ENCODE measurements at regions not wholly inside any gene's neighbourhood (a gene's known extent, or its start where the extent isn't known, plus 50 kb on each side); places are given as distances from the start of the nearest gene placed in this dataset.
"Not testable (repeated sequence)": the region's sequence is repeated elsewhere in the genome, so short reads cannot be mapped to it uniquely, and the experiment has no call there.

DNA sequence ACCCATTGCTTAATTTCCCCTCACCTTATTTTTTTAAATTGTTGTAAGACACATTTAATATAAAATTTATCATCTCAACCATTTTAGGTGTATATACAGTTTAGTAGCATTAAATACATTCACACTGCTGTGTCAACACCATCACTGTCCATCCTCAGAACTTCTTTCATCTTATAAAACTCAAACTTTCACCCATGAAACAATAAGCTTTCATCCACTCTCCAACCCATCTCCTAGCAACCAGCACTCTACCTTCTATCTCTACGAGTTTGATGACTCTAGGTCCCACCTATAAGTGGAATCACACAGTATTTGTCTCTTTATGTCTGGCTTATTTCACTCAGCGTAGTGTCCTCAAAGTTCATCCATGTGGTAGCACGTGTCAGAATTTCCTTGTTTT, 75.5 kb downstream of the TBX3 start:
- Histone ChIP-seq H3K36me3 (no peaks in the 10 kb centered on the region), H3K9me3 (peaks cover 0 to under 1% (median 0%) of the 10 kb centered on the region in 11 donors), H3K27me3 (peaks cover 0 to 39% (median 4%) of the 10 kb centered on the region in 7 donors), H3K27ac (no peak overlapping the region), H3K4me3 (no peak overlapping the region), H3K4me1 (no peaks in the 10 kb centered on the region)
- TF ChIP-seq, protein P1, sequence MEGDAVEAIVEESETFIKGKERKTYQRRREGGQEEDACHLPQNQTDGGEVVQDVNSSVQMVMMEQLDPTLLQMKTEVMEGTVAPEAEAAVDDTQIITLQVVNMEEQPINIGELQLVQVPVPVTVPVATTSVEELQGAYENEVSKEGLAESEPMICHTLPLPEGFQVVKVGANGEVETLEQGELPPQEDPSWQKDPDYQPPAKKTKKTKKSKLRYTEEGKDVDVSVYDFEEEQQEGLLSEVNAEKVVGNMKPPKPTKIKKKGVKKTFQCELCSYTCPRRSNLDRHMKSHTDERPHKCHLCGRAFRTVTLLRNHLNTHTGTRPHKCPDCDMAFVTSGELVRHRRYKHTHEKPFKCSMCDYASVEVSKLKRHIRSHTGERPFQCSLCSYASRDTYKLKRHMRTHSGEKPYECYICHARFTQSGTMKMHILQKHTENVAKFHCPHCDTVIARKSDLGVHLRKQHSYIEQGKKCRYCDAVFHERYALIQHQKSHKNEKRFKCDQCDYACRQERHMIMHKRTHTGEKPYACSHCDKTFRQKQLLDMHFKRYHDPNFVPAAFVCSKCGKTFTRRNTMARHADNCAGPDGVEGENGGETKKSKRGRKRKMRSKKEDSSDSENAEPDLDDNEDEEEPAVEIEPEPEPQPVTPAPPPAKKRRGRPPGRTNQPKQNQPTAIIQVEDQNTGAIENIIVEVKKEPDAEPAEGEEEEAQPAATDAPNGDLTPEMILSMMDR (IDR thresholded peaks at IDR 0.05) = no peak
- DNase-seq (no peak), ATAC-seq (no peak)
- intact Hi-C loops (cut with DNase I) = no loop called here
- WGBS, 2 donors = 73 to 75% methylated on average over 3 of the region's 3 CpGs

DNA sequence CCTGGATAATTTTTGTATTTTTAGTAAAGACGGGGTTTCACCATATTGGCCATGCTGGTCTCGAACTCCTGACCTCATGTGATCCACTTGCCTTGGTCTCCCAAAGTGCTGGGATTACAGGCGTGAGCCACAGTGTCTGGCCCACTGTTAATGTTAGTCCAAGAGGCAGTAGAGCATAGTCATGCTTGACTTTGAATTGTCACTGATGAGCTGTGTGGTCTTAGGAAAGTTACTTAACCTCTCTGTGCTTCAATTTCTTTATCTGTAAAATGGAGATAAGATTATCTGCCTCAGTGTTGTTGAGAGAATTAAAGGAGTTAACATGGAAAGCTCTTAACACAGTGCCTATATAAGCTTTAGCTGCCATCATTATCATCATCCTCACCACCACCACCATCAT, 78.1 kb downstream of the TBX3 start:
- WGBS, 2 donors = 91 to 96% methylated on average over 3 of the region's 3 CpGs
- DNase-seq (no peak), ATAC-seq (no peak)
- intact Hi-C loops (cut with DNase I) = no loop called here
- TF ChIP-seq, protein P1 (IDR thresholded peaks at IDR 0.05) = no peak
- Histone ChIP-seq H3K27me3 (peaks cover 0 to 21% (median 0%) of the 10 kb centered on the region in 7 donors), H3K4me1 (no peaks in the 10 kb centered on the region), H3K9me3 (no peaks in the 10 kb centered on the region), H3K4me3 (no peak overlapping the region), H3K27ac (no peak overlapping the region), H3K36me3 (no peaks in the 10 kb centered on the region)

DNA sequence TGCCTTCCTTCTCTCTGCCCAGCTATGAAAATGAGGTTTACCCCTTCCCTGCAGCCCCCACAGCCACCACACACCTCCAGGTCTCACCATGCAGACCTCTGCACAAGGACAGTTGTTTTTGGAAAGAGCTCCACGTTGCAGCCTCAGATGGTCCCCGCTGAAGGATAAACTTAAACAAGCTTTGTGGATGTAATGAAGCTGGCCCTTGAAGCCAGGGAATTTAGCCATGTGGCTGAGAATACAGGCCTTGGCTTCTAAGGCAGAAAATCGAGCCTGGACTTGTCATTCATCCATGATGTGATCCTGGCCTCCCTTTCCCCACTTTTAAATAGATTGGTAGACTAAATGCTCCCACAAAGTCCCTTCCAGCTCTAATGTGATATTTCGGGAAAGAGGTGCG, 79.4 kb downstream of the TBX3 start:
- Histone ChIP-seq H3K4me3 (no peak overlapping the region), H3K4me1 (no peaks in the 10 kb centered on the region), H3K9me3 (peaks cover 0 to 4% (median 0%) of the 10 kb centered on the region in 11 donors), H3K27ac (no peak overlapping the region), H3K36me3 (no peaks in the 10 kb centered on the region), H3K27me3 (peaks cover 0 to 18% (median 0%) of the 10 kb centered on the region in 7 donors)
- TF ChIP-seq, protein P1 (IDR thresholded peaks at IDR 0.05) = no peak
- ATAC-seq = no peak
- intact Hi-C loops (cut with DNase I) = no loop called here
- WGBS, 2 donors = 40 to 63% methylated on average over 5 of the region's 5 CpGs
- DNase-seq = no peak

DNA sequence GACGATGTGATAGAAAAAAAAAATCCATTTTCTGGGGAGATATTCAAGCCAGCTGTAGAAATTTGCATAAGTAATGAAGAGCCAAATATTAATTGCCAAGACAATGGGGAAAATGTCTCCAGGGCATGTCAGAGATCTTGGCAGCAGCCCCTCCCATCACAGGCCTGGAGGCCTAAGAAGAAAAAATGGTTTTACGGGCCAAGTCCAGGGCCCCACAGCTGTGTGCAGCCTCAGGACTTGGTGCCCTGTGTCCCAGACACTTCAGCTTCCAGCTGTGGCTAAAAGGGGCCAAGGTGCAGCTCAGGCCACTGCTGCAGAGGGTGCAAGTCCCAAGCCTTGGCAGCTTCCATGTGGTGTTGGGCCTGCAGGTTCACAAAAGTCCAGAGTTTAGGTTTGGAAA, 83.4 kb downstream of the TBX3 start:
- H3K27ac ChIP-seq; ATAC-seq; intact Hi-C loops (cut with DNase I); H3K36me3 ChIP-seq; H3K4me1 ChIP-seq; H3K4me3 ChIP-seq; H3K27me3 ChIP-seq; DNase-seq; H3K9me3 ChIP-seq: not testable (repeated sequence)
- 65 to 66% methylated on average over 2 of the region's 2 CpGs for WGBS, 2 donors

DNA sequence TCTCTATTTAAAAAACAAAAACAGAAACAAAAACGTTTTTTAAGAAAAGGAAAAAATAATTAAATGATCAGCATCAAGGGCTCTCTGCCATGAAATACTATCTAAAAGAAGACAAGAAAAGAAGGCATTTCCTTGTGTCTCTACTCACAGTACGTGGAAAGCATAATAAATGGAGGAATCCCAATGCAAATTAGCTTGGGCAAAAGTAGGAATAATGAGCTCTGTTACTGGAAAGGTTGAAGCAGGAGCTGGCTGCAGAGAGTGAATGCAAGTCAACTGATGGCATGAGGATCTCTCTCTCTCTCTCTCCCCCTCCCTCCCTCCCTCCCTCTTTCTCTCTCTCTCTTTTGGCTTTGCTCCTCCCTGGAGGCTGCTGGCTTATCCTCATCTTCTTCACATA, 85.9 kb downstream of the TBX3 start:
- Histone ChIP-seq H3K36me3 (no peaks in the 10 kb centered on the region), H3K9me3 (peaks cover 0 to 5% (median 0%) of the 10 kb centered on the region in 11 donors), H3K27ac (no peak overlapping the region), H3K4me1 (no peaks in the 10 kb centered on the region), H3K27me3 (no peaks in the 10 kb centered on the region), H3K4me3 (no peak overlapping the region)
- intact Hi-C loops (cut with DNase I) = no loop called here
- 17 to 25% methylated on average over 2 of the region's 2 CpGs for WGBS, 2 donors
- DNase-seq (no peak), ATAC-seq (no peak)
- TF ChIP-seq, protein P1 (IDR thresholded peaks at IDR 0.05) = no peak
